NCI-H187 (cell line): ENCODE measurements at regions not wholly inside any gene's neighbourhood (a gene's known extent, or its start where the extent isn't known, plus 50 kb on each side); places are given as distances from the start of the nearest gene placed in this dataset.

Experiments used
- DNase-seq, 2 experiments: peaks; one replicate each; lab custom pipeline; 2025; lab: John Stamatoyannopoulos, UW

DNA sequence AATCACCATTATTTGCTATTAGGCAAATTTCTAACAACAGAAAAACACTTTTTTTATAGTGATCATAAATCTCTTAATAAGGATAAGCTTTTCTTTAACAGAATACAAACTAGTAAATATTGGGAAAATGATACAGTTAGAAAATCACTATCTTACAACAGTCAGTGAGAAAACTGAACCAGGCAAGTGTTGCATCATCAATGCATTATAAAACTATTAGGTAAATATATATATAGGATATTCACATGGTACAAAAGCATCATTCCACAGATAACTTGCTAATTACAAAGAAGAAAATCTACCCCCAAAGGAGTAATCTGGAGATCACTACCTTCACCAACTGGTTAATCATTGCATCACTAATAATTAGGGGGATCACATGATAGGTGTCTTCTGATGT, 652.1 kb downstream of the HACE1 start:
- DNase-seq, result no peak

DNA sequence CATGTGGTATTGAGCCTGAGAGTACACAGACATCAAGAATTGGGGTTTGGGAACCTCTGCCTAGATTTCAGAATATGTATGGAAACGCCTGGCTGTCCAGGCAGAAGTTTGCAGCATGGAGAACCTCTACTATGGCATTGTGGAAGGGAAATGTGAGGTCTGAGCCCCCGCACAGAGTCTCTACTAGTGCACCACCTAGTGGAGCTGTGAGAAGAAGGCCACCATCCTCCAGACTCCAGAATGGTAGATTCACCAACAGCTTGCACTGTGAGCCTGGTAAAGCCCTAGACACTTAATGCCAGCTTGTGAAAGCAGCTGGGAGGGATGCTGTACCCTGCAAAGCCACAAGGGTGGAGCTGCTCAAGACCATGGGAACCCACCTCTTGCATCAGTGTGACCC, 658.2 kb downstream of the HACE1 start:
- DNase-seq, result no peak

DNA sequence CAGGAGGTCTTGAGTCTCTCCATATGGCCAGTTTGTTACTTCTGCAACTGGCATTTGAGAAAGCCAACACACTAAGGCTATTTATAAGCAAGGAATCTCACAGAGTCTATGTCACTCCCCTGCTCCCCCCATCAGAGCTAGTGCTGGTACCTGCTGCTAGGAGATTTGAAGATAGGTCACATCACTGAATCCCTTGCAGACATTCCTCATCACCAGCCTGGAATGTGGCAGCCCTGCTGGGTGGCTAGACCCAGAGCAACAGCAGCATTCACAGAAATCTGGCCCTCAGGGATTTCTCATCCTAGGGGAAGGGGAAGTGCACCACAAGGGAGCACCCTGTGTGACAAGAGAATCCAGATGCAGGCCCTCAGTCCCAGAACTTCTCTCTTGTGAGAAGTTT, 672.1 kb downstream of the HACE1 start:
- no peak for DNase-seq

DNA sequence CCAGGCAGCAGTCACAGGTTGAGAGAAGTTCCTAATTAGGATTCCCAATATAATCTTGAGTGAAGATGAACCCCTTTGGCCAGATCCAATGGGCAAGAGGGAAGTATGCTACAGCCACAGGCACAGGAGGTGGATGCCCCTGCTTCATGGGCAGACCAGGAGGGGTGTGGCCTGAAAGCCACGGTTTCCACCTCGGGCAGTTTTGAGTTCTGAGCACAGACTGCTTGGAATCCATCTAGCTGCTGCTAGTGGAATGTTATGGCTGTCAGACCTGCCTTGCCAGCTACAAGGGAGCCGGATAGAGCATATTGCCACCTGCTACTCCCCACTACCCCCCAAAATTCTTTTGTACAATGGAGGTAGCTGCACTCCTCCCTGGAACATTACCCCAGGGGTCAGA, 672.9 kb downstream of the HACE1 start:
- no peak for DNase-seq

DNA sequence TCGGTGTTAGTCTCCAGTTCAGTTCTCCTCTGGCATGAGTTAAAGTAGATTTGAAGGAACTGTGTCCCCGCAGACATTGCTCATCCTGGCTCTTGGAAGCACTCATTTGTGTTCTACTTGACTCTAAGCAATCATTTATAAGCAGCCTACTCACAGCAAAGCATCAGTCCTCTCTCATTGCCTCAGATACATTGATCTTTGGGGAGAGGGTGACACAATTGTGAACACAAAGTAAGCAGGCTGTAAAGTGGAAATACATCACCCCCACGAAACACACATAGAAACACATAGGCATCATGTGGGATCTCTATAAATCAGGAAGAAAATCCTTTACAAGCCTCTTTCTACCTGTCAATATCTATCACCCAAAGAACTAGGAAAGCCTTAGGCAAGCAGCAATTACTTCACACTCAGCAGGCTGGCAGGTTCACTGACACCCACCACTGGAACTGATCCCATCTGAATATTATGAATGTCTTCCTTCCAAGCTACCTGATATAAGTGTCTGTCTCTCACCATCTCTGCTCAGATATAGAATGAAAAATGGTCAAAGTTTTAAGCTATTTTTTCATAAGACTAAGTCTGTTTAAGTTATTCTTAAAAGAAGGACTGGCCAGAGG, 675.8 kb downstream of the HACE1 start:
- no peak for DNase-seq

DNA sequence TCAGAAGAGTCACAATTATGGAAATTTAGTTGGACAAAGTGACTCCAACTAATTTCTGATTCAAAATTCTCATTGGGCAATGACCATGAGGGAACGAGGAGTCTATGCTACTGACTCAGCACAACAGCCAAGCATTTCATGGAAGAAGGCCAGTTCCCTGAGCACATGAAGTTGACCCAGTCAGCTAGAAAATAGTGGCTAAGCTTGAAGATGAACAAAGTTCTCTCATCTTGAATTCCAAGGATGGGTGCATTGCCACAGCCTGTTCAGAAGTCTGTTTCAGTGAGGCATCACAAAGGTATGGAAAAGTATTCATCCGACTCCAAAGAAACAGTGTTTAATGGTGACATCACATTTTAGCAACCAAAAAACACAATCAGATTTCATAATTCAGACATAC, 676.9 kb downstream of the HACE1 start:
- DNase-seq, result no peak

DNA sequence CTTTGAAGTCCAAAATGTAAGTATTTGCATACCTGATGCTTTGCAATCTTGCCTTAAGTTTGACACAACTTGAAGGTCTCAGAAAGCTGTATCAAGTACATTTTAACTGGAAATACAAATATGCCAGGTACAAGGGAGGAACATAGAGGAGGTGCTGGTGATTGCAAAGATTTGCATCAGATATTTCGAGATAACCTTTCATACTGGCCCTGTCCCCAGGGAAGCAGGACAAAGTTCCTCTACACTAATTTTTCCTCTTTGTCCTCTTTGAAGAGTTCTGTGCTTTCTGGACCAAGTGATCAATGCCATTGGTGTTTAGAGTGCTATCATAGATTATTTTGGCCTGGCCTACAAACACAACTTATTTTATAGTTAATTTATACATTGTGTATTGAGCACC, 686.1 kb downstream of the HACE1 start:
- DNase-seq, result no peak

DNA sequence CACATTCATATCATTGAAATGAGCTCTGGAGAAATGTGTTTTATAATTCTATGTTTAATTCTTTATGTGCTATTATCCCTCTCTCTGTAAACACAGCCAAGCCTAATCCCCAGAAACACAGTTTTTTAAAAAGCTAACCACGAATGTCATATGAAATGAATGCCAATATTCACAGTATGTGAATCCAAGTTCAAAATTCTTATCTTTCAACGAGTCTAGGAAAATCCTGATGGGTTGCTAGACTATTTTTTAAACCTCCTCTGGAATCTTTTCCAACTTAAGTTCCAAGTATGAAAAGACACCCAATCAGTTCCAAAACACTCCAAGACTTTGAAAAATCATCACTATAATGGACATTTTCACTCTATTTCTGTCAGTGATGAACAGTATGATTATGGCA, 689.3 kb downstream of the HACE1 start:
- no peak for DNase-seq

DNA sequence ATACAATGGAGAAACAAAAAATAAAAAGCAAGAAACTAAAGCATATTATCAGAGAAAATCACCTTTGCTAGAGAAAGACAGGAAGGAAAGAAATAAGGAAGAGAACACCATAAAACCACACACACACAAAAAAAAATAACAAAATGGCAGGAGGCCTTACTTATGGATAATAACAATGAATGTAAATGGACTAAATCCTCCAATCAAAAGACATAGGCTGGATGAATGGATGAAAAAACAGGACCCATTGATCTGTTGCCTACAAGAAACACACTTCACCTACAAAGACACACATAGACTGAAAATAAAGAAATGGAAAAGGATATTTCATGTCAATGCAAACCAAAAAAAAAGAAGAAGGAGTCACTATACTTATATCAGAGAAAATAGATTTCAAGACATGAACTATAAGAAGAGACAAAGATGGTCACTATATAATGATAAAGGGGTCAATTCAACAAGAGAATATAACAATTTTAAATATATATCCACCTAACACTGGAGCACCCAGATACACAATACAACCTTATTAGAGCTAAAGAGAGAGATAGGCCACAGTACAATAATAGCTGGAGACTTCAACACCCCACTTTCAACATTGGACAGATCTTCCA, 693.6 kb downstream of the HACE1 start:
- no peak for DNase-seq

DNA sequence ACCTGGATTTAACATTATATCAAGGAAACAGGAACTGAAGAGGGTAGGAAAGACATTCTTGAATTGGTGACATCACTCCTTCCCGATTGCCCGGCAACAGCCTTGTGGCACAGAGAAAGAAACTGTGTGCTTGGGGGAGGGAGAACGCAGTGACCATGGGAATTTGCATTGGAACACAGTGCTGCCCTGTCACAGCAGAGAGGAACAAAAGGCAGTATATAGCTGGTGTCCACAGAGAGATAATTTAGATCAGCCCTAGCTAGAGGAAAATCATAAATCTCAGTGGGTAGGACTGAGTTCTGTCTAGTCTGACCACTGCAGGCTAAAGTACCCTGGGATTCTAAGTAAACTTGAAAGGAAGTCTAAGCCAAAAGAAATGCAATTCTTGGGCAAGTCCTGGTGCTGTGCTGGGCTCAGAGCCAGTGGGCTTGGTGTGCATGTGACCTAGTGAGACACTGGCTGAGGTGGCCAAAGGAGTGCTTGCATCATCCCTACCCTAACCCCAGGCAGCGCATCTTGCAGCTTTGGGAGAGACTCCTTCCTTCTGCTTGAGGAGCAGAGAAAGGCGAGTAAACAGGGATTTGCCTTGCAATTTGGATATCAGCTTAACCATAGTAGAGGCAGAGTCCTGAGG, 697.6 kb downstream of the HACE1 start:
- no peak for DNase-seq

DNA sequence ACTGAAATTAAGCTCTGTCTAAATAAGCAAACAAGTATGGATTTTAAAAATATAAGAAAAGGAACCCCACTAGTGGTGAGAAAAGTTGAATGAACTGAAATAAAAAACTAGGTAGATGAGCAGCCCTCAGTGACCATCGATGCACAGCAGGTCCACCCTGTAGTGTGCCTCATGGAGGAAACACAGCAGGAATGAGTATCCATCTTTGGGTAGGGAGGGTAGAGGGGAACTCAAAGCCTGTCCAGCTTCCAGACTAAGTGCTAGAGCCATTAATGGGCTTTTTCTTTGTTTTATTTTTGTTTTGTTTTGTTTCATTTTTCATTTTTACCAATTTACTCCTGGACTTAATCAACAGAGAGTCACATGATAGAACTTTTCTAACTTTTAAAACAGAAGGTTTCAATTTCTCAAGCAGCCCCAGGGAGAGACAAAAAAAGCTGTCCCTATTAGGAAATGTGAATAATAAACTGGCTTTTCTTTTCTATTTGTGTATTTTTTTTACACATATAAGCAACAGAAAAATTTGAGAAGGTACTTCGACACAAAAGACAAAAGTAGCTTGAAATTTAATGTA, 700.6 kb downstream of the HACE1 start:
- DNase-seq, result no peak

DNA sequence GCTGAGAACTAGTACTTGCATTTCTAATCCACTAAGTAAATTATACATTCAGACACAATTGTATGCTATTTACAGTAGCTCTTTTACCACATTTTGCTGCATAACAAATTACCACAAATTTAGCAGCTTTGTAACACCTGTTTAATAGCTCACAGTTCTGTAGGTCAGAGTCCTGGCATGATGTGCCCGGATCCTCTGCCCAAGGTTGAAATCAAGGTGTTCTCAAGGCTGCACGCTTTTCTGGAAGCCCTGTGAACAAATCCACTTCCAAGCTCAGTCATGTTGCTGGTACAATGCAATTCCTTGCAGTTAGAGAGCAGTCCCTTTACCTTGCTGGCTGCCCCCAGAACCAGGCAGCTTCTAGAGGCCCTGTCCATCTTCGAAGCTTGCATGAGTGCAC, 716.0 kb downstream of the HACE1 start:
- DNase-seq, result no peak

DNA sequence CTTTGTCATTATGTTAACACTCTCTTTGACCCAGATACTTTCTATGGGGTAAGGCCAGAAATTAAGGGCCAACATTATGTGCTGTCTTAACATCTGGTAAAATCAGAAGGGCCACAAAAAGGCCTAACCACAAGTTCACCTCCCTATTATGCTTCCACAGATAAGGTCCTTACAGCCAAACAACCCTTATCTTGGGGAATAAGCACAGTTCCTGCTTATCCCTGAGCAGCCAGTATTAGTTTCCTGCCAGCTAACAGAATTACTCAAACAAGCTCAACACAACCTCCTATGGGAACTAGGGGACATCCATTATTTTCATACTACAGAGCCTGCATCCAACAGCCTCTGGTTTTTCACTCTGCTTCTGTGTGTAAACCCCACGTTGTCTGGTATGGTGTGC, 724.8 kb downstream of the HACE1 start:
- DNase-seq, result no peak

DNA sequence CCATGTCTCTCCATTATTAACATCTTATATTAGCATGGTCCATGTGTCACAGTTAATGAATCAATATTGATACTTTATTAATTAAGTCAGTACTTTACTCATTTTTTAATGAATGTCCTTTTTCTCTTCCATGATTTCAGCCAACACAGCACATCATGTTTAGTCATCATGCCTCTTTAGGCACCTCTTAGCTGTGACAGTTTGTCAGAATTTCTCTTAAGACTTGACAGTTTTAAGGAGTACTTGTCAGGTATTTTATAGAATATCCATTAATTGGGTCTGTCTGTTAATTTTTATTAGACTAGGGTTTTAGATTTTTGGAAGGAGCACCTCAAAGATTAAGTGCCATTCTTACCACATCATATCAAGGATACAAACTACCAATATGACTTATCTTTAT, 729.4 kb downstream of the HACE1 start:
- no peak for DNase-seq

DNA sequence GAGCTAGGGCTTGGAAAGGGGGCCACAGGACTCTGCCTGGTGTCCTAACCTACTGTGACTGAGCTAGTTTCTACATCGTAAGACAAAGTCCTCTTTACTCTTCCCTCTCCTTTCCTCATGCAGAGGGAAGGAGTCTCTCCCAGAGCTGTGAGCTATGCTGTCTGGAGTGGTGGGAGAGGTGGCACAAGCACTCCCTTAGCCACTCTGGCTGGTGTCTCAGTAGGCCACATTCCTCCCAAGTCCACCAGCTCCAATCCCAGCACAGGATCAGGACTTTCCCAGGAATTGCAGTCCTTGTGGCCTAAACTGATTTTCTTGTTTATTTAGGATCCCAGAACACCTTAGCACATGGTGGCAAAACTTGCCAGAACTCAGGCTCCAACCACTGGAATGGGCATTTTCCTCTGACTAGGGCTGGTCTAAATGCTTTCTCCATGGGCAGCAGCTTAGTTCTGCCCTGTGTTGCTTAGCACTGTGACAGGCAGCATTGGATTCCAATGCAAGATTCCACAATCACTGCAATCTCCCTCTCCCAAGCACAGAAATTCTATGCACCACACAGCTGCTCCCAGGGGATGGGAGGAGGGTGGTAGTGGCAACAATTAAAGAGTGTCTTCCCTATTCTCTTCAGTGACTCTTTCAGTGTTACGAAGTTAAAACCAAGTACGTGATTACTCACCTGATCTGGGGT, 733.3 kb downstream of the HACE1 start:
- no peak for DNase-seq

DNA sequence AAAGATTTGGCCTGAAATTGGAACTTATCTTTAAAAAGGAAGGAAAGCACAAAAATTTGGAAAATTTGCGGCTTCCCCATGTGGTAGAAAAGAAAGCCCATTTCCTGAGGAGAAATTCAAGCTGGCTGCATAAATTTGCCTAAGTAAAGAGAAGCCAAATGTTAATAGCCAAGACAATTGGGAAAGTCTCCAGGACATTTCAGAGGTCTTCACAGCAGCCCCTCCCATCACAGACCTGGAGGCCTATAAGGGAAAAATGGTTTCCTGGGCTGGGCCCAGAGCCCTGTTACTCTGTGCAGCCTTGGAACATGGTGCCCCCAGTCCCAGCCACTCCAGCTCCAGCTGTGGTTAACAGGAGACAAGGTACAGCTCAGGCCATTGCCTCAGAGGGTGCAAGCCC, 736.5 kb downstream of the HACE1 start:
- no peak for DNase-seq

DNA sequence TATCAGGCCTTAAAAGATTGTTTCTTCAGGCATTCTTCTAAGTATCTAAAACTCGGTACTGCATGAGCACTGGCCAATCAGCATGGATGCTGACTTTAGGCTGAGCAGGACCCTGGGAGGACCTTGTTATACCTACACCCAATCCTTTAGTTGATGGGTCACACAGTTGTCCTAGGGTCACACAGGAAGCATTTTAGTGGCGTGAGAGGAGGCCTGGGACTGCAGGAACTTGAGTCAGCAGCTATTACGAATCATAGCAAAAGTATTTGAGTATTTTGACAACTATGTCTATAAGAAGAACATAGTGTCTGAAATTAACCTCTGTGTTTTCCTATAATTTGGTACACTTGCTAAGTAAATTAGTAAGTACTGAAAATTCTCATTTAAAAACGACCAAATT, 741.4 kb downstream of the HACE1 start:
- no peak for DNase-seq

DNA sequence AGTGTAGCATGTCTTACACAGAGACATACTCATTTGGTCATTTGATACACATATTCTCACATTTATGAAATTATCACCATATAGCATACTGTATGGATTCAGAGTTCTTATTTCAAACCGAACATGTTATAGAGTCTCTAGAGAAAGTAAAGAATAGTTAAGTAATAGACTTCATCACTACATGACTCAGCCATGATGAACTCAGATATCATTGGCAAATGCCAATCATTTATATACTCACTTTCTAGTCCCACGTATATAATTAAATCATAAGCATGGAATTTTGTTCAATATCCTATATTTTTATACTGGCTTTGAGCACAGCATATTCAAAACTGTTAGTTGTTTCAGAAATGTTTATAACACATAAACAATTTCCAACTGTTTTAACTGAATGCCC, 749.9 kb downstream of the HACE1 start:
- no peak for DNase-seq

DNA sequence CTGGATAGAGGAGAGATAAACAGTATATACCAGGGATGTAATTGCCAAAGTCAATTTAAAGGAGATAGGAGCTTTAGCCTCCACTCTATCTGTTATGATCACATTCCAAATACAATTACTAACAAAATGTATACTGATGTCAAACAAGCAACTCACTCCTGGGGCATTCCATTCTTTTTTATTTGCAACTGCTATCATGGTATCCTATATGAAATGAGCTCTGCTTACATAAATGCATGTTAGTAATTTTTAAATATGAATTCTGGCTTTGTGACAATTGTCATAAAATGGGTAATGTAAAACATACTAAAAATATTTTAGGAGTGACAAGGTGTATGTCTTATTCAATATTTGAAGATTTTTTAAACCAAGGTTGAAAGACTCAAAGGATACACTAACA, 751.1 kb downstream of the HACE1 start:
- DNase-seq, result no peak

DNA sequence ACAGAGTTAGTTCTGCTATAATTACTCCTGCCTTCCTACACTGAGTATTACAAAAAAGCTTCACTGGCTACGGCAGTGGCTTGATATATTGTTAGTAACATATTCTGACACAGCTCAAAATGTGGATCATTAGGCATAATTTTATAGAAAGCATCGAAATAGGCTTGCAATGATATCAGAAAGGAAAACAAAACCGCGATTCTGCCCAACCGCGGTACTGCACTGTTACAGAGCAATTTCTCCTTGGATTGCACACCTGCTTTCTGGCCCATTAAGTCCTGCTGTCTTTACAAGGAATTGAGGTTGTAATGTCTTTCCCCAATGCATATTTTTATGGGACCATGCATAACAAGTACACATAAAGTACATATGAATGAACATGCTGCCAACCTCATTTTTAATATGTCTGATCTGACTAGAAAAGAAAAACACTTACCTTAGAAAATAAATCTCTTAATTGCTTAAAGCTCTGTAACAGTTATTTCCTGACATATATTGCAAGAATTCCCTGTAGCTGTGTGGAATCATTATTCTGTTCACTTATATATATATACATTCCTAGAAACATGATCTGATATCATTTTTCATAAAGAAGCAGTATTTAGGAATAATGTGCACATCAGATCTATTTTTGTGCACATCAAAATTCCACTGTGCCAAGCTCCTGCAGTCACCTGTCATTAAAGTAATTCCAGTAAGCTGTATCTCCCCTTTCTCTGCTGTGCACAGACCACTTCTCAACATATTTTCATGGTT, 763.9 kb downstream of the HACE1 start:
- DNase-seq, result peak; percentile 8 to 26

DNA sequence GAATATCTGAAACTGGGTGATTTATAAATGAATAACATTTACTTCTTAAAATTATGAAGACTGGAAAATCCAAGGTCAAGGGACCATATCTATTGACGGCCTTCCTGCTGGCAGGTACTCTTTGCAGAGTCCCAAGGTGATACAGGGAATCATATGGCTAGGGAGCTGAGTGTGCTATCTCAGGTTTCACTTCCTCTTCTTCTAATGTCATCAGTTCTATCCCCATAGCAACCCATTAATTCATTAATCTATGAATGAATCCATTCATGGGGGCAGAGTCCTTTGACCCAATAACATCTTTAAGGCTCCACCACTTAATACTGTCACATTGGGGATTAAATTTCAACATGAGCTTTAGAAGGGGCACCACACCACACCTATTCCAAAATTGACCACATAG, 772.0 kb downstream of the HACE1 start:
- DNase-seq, result no peak

DNA sequence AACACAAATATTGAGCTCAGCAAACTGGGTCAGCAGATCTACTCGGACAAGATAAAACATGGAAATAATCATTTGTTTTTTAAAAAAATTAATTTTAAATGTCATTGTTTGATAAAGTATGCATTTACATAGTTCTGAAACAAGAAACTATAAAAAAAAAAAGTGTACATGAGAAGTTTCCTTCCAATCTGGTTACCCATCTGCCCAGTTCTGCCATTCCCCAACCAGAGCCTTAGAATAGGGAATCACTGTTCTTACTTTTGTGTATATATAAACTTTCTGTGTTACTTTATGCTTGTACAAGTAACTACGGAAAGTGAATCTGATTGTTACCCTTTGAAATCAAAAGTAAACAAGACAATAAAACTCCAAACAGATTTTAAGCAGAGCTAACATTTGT, 791.4 kb downstream of the HACE1 start:
- DNase-seq, result no peak
